Adrenal gland (tissue), 9 donors: ENCODE measurements at regions not wholly inside any gene's neighbourhood (a gene's known extent, or its start where the extent isn't known, plus 50 kb on each side); places are given as distances from the start of the nearest gene placed in this dataset.
"Not testable (repeated sequence)": the region's sequence is repeated elsewhere in the genome, so short reads cannot be mapped to it uniquely, and the experiment has no call there.

Experiments used
- DNase-seq, 7 donors: peaks; one replicate each; pipeline ENCODE4 v3.0.0-alpha.2; 2019 to 2020
- H3K27ac ChIP-seq, 5 donors: fragments of 200-600 bp; sonication (generic) in 4 of 5; 1 replicate in 3 of 5; 2 replicates in 2 of 5; pipeline versions ENCODE4 v1.5.1 to v1.8.0; 2016 to 2020; ENCODE audit warnings: mild to moderate bottlenecking in 1 of 5
- H3K27me3 ChIP-seq: fragments of 200-600 bp; 2 replicates; pipeline ENCODE4 v1.8.0; 2021
- H3K36me3 ChIP-seq, 2 donors: fragments of 200-600 bp; replicated peaks in 1 of 2; 1 replicate in 1 of 2; 2 replicates in 1 of 2; pipeline versions ENCODE4 v1.5.1 to v1.8.0; 2018 to 2022
- H3K4me1 ChIP-seq, 2 donors: fragments of 200-600 bp; replicated peaks in 1 of 2; 1 replicate in 1 of 2; 2 replicates in 1 of 2; pipeline versions ENCODE4 v1.5.1 to v1.8.0; 2018 to 2021
- H3K4me3 ChIP-seq, 4 donors: fragments of 200-600 bp; sonication (generic) in 3 of 4; one replicate each; pipeline ENCODE4 v1.5.1; 2016 to 2018
- H3K9me3 ChIP-seq, 3 donors: fragments of 200-600 bp; sonication (generic) in 1 of 3; replicated peaks in 1 of 3; 1 replicate in 2 of 3; 2 replicates in 1 of 3; pipeline versions ENCODE4 v1.5.1 to v1.8.0; 2016 to 2021
- CTCF ChIP-seq, 6 experiments: fragments of 450-650 bp in 4 of 6; fragments of 200-600 bp in 2 of 6; sonication (generic) in 1 of 6; IDR thresholded peaks; 1 replicate in 5 of 6; 2 replicates in 1 of 6; pipeline versions ENCODE4 v1.5.1 to v1.8.0; 2016 to 2021; ENCODE audit warnings: antibody characterized with exemption in 6 of 6, mild to moderate bottlenecking in 2 of 6, moderate library complexity in 1 of 6
- POLR2A ChIP-seq, 2 donors: fragments of 450-650 bp; IDR thresholded peaks; one replicate each; pipeline ENCODE4 v1.6.1; 2017; ENCODE audit warnings: antibody characterized with exemption in 2 of 2, mild to moderate bottlenecking in 2 of 2, moderate library complexity in 1 of 2
- WGBS, 4 donors: extraction: QIAGEN DNeasy Blood & Tissue Kit in 2 of 4; methylation state at CpG; one replicate each; pipeline versions ENCODE4 v1.1.5 to v1.1.7; 2013 to 2017; 5-methylcytosine and 5-hydroxymethylcytosine counted together
- intact Hi-C, 2 donors: fragments of 100-400 bp; cut with DNase I; formaldehyde crosslinking; loops; one replicate each; pipeline versions ENCODE4 v1.14.1 to v1.15.0; 2022 to 2023
- donor health status: healthy with polysubstance abuse.
- donor health status: Bipolar disorder and iron deficiency.
- donor health status: DM: yes; HTN: yes; CAD: no.
- donor health status: DM: no; HTN: no; CAD: no.
- donor health status: DM: no; HTN: no; CAD: no.

GRCh38 chr6:166850677-166851076 is 105.7 kb downstream of the RNASET2 start:
- Histone ChIP-seq H3K27me3 (no peaks in the 10 kb centered on the region), H3K36me3 (no peaks in the 10 kb centered on the region), H3K4me3 (no peak overlapping the region), H3K27ac (no peak overlapping the region), H3K4me1 (no peaks in the 10 kb centered on the region), H3K9me3 (no peaks in the 10 kb centered on the region)
- no peak for DNase-seq
- no peak for TF ChIP-seq CTCF (IDR thresholded peaks at IDR 0.05)
- TF ChIP-seq POLR2A (IDR thresholded peaks at IDR 0.05) = no peak
- intact Hi-C loops = no loop called here
- 70 to 84% (median 74%) methylated on average over 6 of the region's 6 CpGs for WGBS, 4 donors

GRCh38 chr6:166849749-166850183 is 106.6 kb downstream of the RNASET2 start:
- no peaks in the 10 kb centered on the region for H3K36me3 ChIP-seq
- no peaks in the 10 kb centered on the region for H3K4me1 ChIP-seq
- H3K27me3 ChIP-seq = no peaks in the 10 kb centered on the region
- no peak for DNase-seq
- intact Hi-C loops = no loop called here
- H3K9me3 ChIP-seq = no peaks in the 10 kb centered on the region
- H3K27ac ChIP-seq = no peak overlapping the region
- no peak for TF ChIP-seq CTCF (IDR thresholded peaks at IDR 0.05)
- no peak for TF ChIP-seq POLR2A (IDR thresholded peaks at IDR 0.05)
- no peak overlapping the region for H3K4me3 ChIP-seq
- WGBS, 4 donors = 88 to 93% (median 88%) methylated on average over 15 of the region's 15 CpGs

- Histone ChIP-seq H3K36me3 (no peaks in the 10 kb centered on the region), H3K9me3 (no peaks in the 10 kb centered on the region), H3K4me3 (no peak overlapping the region), H3K27me3 (no peaks in the 10 kb centered on the region), H3K27ac (no peak overlapping the region), H3K4me1 (no peaks in the 10 kb centered on the region)
- intact Hi-C loops = no loop called here
- DNase-seq = peak in 1 of 7 donors; percentile 30
- no peak for TF ChIP-seq POLR2A (IDR thresholded peaks at IDR 0.05)
- no peak for TF ChIP-seq CTCF (IDR thresholded peaks at IDR 0.05)
- 85 to 91% (median 88%) methylated on average over 20 of the region's 20 CpGs for WGBS, 4 donors
Measured at GRCh38 chr6:166848979-166849748, 107.2 kb downstream of the RNASET2 start.

GRCh38 chr6:166846446-166847142 is 109.8 kb downstream of the RNASET2 start:
- intact Hi-C loops, H3K27ac ChIP-seq, H3K27me3 ChIP-seq, H3K36me3 ChIP-seq, H3K4me1 ChIP-seq, DNase-seq, H3K4me3 ChIP-seq, H3K9me3 ChIP-seq: not testable (repeated sequence)
- WGBS, 4 donors = 58 to 69% (median 60%) methylated on average over 3 of the region's 3 CpGs
